ENCODE measurements at regions not wholly inside any gene's neighbourhood (a gene's known extent, or its start where the extent isn't known, plus 50 kb on each side); places are given as distances from the start of the nearest gene placed in this dataset.
A peak's percentile ranks its signal among the peaks of the same experiment; 100 is the strongest.
"Not testable (repeated sequence)": the region's sequence is repeated elsewhere in the genome, so short reads cannot be mapped to it uniquely, and the experiment has no call there.

GRCh38 chr18:51463483-51464136 is 266.1 kb upstream of the MEX3C start:
- no peak for DNase-seq

GRCh38 chr18:51478908-51479307 is 281.4 kb upstream of the MEX3C start:
- no peak for DNase-seq

- DNase-seq = no peak
These were observed 282.3 kb upstream of the MEX3C start for GRCh38 chr18:51479736-51480135.

DNA sequence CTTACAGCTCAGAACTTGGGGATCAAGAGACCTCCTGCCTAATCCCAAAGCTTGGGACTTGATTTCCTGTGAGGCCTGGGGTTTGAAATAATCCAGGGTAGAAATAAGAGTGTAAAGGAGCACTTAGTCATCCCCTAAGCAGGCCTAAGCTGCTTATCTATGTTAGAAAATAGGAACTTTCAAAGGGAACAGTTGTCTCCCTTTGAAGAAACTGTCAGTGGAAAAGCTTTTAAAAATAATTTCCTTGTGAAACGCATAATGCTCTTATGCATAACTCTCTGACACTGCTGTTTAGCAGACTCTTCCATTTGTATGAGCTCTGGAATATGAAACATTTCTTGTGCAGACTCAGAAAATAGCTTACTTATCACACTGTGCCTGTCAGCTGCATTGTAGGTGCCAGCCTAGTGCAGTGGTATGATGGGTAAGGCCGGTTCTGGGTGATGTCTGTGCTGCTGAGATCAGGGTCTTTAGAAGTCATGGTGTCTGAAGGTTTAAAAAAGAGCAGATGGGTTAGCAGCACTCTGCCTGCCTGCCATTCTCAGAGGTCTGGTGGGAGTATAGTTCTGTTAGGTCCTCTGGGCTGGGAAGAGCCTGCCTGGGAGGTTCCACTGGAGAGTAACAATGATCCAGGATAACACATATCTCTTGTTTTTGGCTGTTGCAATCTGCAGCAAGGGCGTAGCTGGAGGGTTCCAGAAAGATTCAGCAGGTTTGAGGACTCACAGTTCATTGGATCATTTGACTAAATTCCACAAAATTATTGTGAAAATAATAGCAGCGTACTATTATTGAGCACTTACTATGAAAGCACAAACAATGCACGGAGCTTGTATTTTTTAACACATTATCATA is 283.2 kb upstream of the MEX3C start:
- no peak for DNase-seq

- no peak for DNase-seq
These were observed 289.4 kb upstream of the MEX3C start for GRCh38 chr18:51486735-51487366.

DNA sequence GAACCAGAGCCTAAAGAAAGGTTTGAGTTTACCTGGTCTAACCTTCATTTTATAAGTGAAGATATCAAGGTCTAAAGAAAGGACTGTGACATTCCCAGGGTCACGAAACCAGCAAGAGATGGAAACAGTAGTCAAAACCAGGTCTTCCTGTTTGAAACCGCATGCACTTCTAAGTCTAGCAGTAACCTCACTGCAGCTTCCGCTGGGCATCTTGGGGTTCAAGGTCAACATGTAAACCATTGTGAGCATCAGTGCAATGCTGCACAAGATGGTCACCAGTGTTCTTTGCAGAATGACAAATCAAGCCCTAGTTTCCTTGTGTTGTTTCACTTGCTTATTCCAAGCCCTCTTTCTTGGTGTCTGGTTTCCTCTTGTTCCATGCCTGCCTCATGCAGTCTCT is 292.9 kb upstream of the MEX3C start:
- DNase-seq = no peak

DNA sequence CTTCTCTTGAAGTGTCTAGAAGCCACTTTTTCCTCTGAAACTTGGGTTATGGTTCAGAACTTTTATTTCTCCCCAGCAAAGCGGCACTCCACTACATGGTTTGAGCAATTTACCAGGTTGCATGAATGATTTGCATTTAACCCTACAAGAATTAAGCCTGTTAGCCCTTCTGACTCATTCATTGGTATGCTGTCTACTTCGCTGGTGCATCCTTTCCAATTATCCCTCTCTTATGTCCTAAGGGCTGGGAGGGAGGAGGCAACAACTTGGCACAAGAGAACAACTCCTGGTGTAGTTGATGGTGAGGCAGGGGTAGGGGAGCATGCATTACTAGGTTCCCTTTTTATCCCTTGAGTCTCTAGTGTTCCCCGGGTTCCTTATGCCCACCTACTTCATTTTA is 293.4 kb upstream of the MEX3C start:
- no peak for DNase-seq

DNA sequence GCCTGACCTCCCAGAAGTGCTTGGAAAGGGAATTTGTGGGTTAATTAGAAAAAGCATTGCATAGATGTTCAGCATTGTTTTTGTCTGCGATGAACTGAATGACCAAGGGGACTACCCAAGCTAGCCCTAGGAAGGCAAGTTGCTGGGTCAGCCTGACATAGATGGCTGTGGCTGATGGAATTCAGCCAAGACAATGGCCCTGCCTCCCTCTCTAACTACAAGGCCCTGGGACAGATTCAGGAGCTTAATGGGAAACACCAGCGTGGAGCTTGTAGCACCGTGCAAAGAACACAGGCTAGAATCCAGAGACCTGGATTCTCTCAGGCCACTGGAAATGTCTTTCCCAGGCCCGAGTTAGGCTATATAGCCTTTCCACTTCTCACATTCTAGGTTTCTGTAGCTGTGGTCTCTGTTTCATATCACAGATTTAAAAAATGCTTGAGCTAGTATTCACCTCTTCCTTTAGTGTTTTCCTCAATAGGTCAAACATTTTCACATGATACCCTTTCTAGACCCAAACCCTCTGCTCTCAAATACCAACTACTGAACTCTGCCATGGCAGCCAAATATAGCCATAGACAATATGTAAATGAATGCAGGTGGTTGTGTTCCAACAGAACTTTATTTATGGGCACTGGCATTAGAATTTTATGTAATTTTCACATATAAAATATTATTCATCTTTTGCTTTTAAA is 294.3 kb upstream of the MEX3C start:
- DNase-seq = no peak

- DNase-seq = peak in 1 of 3 experiments; percentile 19
These were observed 300.8 kb upstream of the MEX3C start for GRCh38 chr18:51498085-51498855.

DNA sequence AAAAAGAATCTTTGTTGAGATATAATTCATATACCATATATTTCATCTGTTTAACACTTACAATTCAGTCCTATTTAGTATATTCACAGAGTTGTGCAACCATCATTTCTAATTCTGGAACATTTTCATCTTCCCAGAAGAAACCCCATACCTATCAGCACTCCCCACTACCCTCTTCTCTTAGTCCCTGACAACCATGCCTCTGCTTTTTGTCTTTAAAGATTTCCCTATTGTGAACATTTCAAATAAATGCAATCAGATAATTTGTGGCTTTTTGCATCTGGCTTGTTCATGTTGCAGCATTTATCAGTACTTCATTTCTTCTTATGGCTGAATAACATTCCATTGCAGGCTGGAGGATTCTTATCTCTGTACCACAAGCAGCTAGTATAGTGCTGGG is 305.9 kb upstream of the MEX3C start:
- DNase-seq = no peak

- no peak for DNase-seq
These were observed 309.3 kb upstream of the MEX3C start for GRCh38 chr18:51506811-51507210.

DNA sequence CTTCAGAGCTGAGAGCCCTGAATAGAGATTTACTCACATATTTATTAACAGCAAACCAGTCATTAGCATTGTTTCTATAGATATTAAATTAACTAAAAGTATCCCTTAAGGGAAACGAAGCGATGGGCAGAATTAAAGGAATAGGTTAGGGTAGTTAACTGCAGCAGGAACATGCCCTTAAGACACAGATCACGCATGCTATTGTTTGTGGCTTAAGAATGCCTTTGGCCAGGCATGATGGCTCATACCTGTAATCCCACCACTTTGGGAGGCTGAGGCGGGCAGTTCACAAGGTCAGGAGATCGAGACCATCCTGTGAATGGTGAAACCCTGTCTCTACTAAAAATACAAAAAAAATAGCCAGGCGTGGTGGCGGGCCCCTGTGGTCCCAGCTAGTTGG is 310.9 kb upstream of the MEX3C start:
- not testable (repeated sequence) for DNase-seq

DNA sequence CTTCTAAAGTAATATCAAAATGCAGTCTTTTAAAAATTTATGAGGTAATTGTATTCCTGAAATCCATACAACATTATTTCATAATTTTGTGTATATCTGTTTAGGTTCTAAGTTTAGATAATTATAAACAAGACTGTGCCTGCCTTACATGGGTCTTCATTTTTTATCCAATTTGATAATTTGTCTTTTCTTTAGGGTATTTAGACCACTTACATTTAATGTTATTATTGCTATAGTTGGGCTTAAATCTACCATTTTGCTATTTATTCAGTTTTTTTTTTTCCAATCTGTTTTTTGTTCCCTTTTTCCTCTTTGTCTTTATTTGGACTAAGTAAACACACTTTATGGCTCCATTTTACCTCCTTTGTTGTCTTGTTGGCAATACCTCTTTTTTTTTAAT is 312.5 kb upstream of the MEX3C start:
- no peak for DNase-seq

DNA sequence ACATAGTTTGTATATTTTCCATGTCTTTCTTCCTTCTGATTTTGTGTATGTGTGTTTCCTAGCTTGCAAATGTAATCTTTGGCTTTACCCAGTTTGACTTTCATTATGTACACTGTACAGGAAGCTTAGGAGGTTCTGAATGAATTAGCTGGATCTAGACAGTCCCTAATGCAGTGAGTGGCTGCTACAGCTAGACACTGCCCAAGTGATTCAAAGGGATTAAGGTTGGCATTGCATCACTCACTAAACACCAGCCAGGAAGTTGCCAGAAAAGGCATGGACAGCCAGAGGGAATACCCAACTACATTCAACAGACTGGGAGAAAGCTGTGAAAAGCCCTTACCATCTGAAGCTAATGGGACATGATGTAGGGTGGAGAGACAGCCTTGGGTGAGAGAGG is 316.0 kb upstream of the MEX3C start:
- DNase-seq = peak in 1 of 3 experiments; percentile 35

GRCh38 chr18:51514128-51514527 is 316.6 kb upstream of the MEX3C start:
- no peak for DNase-seq

- no peak for DNase-seq
These were observed 319.1 kb upstream of the MEX3C start for GRCh38 chr18:51516478-51517038.

- DNase-seq = no peak
These were observed 322.1 kb upstream of the MEX3C start for GRCh38 chr18:51519571-51519970.

- DNase-seq = no peak
These were observed 323.2 kb upstream of the MEX3C start for GRCh38 chr18:51520676-51521180.

GRCh38 chr18:51522338-51522737 is 324.9 kb upstream of the MEX3C start:
- DNase-seq = no peak

- no peak for DNase-seq
These were observed 325.3 kb upstream of the MEX3C start for GRCh38 chr18:51522821-51523220.

GRCh38 chr18:51523671-51524070 is 326.2 kb upstream of the MEX3C start:
- no peak for DNase-seq

Measured in NCI-H1417 (cell line).